Endothelial cell of hepatic sinusoid (primary cell): ENCODE measurements at regions not wholly inside any gene's neighbourhood (a gene's known extent, or its start where the extent isn't known, plus 50 kb on each side); places are given as distances from the start of the nearest gene placed in this dataset.

ENCODE experiments used
- in situ Hi-C: cut with HindIII; loops from 2 replicates; pipeline ENCODE4 v1.10.0; 2017; ENCODE audit warnings: low sequenced_read_pairs

DNA sequence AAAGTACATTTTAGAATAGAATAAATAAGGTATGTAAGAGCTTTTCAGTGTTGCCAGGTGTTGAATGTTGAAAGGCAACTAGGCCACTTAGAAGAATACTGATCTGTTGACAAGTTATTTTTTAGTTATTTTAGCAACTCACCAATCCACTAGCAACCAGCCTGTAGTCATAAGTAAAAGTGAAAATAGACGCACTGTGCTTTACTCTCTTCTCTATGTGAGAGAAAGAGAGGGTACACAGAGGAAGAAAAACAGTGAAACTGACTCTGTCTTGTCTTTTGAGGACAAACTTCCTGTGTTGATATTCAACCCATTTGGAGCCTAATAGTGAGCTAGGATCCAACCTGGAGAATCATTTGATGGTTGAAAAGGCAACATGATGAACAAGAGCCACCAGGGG, 327.1 kb upstream of the GOLIM4 start:
- in situ Hi-C loops: no loop called here

DNA sequence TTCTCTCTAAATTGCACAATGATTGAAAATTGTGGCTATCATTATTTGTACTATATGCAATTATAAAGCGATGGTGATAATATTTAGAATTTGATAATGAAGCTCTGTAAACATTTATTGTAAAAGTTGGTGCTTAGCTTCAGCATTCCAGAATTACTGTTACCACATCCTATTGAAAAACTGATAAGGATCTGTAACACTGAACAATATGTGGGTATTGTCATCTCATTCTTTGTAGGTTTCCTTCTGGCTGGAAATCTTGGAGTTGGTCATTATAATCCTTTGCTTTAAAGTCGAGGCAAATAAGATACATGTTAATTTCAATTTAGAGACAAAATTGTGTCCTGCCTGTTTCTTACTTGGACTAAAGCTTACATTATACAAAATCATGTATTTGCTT, 323.4 kb upstream of the GOLIM4 start:
- in situ Hi-C loops: no loop called here

DNA sequence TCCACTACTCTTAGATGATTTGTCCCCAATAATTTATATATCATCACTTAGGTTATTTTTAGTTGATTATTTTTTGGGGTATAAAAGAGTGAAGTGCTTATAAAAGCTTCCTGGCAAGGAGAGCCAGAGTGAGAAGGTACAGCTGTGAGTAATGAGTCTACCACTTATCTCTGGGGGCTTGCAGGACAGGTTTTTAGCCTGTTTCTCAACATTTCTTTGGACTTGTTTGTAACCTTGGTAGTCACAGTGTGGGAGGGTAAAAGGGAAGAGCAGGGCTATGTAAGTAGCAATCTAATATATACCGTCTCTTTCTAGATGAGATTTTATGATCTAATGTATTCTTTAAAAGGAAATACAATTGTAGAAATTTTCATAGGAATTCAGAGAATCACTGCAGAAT, 321.3 kb upstream of the GOLIM4 start:
- in situ Hi-C loops: no loop called here

DNA sequence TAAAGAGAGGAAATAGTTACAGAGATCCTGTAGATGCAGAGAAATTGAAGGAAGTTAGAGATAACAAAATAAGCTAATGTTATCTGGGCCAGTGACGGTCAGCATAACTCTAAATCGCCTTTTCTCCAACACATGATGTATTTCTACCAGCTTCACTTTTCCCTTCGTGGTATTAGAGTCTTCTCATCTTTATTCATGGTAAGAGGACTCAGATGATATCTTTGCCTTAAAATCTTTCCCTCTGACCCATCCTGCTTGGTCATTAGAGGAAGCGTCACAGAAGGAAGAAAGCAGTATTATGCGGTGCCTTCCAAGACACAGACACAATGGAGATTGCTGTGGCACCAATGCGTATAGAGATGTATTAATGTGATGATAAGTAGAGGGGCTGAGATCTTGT, 320.7 kb upstream of the GOLIM4 start:
- in situ Hi-C loops: no loop called here

DNA sequence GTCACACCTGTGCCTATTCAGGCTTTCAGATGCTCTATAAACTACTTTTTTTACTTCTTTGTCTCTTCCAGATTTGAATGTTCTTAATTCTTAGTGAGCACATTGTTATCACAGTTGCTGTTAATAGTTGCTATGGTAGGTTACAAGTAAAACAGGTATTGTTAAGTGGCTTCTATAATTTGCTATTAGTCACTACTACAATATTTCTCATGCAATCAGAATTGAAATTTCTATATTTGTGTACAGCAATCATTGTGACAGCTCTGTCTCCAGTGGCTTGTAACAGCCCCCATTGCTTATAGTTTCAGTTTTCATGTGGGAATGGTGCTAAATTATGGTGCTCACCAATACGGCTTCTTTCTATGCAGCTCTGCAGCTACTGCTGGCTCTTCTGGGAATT, 318.4 kb upstream of the GOLIM4 start:
- in situ Hi-C loops: no loop called here

DNA sequence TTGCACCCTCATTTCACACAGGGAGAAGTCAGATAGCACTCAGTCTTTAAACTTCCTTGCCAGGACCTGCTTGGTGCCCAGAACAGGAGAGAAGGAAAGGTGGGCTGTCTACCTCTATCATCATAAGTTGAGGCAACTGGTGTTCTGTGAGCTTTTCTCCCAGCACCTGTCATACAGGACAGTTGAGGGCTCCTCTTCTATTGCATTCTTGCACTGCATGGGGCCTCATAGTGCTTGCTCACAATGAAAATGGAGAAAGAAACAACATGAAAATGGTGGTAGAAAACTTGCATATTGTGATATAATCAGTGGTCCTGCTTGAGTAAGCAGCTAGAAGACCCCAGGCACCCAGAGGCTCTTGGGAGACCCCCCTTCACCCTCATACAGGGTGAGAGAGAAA, 311.7 kb upstream of the GOLIM4 start:
- in situ Hi-C loops: no loop called here

DNA sequence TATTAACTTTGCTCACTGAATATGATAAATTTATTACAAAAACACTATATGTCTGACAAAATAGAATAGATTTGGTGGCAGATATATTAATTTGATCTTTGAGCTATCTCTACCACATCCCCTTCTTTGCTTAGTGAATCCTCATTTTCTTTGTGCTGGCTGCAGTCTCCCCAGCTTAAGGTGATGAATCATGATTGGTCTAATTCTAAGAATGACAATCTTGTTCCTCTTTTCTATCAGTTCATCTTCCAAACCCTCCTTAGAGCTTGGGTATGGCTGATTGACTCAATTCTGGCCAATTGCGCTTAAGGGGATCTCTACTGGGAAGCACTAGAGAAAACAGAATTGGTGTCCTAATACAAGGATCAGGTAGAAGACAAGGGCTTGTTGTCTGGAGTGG, 309.6 kb upstream of the GOLIM4 start:
- in situ Hi-C loops: no loop called here

DNA sequence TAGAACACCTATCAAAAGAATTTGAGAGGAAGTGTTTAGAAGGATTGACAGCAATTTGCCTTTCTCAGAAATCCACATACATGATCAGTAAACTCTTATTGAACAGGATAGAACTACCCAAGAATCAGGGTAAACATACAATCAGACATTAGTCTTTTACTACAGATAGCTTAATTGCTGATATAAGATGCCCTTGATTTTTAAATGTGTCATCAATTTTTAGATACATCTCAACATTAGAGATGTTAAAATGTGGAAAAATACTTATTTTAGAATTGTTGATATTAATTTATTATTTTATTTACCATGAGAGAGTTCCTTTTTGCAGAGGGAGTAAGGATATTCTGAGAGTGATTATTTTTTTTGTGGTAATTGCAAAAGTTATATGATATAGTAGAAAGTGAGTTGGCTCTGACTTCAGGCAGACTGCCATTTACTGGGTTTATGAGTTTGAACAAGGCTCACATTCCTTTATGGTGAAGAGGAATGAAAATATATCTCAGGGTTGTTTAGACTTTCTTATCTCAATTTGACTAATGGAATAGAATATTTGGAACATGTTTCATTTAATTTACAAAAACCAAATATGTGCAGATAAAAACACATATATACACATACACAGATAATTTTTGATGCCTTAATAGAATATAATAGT, 302.8 kb upstream of the GOLIM4 start:
- in situ Hi-C loops: no loop called here

DNA sequence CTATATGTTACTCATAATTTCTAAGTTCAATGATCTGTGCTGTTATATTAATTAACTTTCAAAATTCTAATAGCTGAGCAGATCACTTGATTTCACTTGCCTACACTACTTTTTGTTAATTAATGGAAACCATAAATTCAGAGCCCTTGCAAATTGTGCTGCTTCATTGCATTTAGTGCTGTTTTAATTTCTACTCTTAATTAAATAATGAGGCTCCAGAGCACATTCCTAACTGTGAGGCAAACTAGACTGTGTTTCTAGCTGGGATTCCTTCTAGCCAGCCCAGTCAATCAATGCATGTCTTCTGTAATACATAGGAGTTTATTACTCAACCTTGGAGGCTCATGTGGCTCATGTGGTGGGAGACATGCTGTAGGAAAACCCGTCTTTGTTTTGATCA, 301.1 kb upstream of the GOLIM4 start:
- in situ Hi-C loops: no loop called here

DNA sequence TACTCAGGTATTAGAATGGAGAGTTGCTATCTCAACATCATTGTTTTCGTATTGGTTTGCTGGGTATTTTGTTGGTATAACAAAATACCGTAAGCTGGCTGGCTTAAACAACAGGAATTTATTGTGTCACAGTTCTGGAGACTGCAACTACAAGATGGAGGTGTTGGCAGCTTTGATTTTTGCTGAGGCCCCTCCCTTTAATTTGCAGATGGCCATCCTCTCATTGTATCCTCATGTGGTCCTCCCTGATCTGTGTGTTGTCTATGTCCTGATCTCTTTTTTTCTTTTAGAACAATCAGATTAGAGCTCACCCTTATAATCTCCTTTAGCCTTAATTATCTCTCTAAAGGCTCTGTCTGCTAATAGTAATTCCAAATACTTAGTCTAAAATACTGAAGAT, 299.8 kb upstream of the GOLIM4 start:
- in situ Hi-C loops: no loop called here

DNA sequence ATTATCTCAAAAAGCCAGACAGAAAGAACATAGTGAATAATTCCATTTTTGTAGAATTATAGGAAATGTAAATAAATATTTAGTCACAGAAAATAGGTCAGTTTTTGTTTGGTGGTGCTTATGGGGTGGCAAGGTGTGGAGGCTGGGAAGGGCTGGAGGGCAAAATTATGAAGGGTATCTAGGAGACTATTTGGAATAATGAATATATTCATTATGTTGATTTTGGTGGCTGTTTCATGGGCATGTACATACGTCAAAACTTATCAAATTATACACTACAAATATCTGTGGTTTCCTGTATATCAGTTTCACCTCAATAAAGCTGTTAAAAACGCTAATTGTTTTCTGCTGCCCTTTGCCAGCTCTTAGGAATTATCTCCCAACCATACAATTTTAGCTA, 298.7 kb upstream of the GOLIM4 start:
- in situ Hi-C loops: no loop called here

DNA sequence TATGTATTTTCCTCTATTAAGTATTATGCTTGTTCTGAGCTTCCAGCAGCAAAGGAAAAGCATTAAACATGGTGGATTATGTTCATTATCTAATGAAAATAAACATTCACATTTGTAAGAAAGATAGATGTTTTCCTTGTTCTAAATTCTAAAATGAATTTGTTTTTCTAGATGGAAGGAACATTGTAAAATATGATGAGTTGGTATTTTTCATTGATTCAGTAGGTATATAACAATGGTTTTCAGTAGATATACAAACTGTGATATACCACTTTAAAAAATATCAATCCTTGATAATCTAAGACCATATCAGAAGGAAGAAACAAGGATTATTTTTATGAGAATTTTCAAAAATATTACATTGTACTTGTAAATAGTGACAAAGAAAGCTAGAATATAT, 290.6 kb upstream of the GOLIM4 start:
- in situ Hi-C loops: no loop called here

DNA sequence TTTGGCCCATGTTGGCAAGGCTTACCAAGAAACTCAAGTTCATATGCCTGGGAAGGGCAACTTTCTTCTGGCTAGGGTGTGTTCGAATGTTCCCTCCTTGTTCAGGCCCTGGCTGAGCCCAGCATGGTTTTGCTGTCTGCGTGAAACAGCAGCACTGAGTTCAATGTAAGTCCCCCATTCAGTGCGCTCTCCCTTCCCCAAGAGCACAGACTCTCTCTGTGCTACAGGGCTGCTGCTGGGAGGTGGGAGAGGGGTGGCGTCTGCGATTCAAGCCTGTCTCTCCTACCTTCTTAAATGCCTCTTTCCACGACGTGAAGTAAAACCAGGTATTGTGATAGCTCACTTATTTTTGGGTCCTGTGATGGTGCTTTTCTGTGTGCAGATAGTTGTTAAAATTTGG, 289.3 kb upstream of the GOLIM4 start:
- in situ Hi-C loops: no loop called here

DNA sequence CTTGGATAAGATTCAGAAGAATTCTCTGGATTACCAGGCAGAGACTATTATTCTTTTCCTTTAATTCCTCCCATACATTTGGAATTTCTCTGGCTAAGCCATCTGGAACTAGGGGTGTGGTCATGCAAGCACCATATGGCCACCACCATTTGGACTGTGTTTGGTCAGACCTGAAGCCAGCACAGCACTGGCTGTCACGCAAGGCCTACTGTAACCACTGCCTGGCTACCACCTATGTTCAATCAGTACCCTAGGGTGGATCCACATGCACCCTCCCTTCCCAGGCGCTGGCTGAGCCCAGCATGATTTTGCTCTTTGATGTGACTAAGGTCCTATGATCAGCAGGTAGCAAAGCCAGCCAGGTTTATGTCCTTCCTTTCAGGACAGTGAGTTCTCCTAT, 287.8 kb upstream of the GOLIM4 start:
- in situ Hi-C loops: no loop called here

DNA sequence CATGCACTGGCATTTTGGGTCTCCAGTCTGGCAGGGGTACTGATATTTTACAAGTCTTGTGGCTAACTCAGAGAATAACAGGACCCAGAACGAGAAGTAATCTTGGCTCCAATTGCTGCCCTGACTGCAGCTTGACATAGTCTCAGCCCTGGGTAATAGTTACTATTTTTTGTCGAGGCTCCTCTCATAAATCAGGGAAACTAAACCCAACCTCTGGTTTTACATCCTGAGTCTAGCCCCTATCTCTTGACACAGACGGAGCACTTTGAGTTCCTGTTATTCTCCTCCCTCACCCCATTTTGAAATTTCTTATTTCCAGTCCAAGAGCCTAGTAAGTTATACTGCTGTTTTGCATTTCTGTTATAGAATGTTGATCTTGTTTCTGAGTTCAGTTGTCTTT, 276.1 kb upstream of the GOLIM4 start:
- in situ Hi-C loops: no loop called here

DNA sequence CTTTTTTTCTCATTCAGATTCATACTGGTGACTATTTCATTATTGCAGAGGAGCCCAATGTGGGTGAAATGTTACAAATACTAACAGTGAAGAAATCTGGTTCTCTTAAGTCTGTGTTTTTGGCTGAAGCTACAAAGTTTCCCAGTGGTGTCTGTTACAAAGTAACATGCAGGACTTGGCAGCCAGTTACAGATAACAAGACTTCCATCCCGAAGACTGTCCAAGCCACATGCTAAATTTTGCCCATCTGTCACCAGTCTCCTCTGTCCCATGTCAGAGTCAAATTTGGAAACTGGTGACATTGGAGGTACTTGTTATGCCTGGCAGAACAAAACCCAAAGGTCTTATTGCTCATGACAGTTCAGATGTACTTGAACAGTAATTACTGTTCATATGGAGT, 269.2 kb upstream of the GOLIM4 start:
- in situ Hi-C loops: no loop called here

DNA sequence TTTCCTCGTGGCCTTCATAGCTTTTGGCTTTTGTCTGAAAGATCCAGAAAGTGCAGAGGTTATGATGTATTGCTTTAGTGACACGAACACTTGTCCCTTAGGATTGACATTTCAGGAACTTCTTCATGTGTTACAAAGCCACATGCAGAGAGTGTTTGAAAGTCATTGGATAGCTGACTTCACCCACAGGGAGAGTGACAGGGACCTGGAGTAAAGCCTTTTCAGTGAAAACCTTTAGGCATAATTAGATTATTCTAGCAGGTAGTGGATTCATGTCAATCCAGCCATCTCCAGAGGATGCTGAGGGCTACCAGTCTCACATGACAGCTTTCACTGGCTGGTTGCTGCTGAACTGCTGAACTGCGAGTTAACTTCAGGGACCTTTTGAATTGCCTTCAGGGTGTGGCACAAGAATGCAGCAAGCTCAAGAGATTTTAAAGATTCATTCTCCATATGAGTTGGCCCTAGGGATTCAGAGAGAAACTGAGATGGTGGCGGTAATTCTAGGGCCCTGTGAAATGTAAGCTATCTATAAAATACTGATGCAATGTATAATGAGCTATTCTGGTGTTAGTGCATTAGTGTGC, 267.0 kb upstream of the GOLIM4 start:
- in situ Hi-C loops: no loop called here

DNA sequence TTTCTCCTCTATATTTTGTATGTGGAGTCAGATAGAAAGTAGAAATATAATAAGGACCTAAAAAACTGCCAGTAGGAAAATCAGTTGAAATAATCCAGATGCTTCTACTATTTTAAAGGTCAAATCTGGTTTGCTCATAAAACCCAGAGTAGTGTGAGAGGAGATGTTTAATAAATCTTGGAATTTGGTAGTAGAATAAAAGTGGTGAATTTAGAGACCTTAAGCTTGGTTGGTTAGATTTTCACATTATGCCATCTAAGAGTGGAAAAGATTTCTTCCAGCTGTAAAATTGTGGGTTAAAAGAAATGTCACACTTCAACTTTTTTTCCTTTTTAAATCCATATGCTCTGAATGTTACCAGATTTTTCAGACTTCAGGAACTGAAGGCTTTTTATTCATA, 266.4 kb upstream of the GOLIM4 start:
- in situ Hi-C loops: no loop called here

DNA sequence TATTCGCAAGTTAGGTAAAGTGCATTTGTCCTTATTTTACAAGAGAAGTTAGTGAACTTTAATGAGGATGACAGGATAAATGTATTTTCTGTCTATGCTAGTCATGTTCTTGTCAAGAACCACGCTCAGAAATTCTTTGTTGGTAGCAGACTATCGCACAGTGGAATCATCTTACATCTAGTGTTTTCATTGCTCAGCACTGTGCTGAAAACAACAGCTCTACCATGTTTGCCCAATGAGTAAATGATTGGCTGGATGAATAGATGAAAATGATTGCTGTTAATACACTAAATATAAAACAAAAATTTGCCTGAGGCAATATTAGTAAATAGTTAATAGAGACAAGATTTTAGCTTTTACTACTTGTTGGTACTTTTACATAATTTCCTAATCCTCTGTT, 265.3 kb upstream of the GOLIM4 start:
- in situ Hi-C loops: no loop called here

DNA sequence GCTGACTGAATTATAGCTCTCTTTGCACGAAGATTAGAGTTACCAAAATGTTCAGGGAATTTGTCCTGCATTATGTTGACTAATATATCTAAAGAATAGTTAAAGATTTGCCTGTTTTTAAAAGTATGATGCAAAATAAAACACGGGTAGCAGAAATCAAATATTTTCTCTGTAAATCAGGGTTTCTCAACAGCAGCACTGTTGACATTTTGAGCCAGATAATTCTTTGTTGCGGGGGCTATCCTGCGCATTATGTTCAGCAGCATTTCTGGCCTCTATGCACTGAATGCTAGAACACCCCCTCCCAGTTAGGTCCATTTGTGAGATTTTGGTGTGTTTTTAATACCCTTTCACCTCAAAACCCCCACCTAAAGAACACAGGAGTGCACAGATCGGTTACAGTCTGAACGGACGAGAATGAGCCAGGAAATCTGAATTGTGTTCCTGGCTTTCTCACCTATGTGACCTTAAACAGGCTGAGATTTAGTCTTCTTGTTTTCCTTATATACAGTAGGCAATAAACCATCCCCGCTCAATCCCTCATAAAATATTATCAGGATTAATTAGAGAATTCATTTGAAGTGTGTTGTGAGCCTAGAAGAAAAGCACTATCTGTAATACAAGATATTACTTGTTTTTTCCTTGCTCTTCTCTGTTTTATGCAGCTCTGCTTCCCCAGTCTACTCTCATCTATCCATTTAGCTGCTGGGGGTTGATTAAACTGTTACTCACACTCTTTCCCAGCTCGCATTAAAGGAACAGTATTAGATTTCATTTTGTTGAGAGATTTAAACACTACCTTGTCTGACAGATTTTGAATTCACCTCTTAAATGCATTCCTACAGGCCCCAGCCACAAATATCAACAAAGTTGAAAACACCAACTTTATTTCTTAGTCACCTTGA, 247.5 kb upstream of the GOLIM4 start:
- in situ Hi-C loops: no loop called here

DNA sequence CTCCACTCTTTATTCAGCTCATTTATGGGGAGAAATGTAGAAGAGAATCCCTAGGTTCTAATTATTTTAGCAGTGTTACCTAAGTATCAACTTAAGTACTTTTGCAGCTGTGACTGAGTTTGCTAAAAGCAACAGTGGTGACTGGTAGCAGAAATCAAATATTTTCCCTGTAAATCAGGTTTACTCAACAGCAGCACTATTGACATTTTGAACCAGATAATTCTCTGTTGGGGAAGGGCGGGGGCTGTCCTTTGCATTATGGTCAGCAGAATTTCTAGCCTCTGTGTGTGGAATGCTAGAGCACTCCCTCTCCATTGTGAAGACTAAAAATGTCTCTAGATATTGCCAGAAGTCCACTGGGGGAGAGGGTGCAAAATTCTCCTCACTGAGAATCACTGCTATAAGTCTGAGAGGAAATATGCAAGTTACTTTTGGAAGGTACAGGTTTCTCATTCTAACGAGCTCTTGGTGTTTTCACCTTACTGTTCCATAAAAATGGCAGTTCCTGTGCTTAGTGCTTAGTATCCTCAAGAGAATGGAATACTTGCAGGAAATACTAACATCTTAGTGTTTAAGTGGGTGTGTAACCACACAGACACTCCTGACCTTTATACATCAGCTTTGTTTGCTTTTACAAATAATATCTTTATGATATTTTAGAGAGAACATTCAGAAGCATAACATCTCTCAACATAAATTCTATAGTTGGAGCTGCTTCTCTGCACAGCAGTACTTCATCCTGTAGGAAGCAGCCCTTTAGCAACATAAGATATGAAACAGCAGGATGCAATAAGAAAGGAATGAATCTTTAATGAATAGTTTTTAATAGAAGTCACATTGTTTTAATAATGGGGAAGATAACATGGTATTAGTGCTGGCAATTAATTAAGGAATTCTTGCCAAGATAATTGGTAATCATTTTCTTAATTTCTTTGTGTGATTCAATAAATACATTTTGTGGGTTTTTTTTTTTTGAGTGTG, 246.5 kb upstream of the GOLIM4 start:
- in situ Hi-C loops: no loop called here
